ENCODE measurements at regions not wholly inside any gene's neighbourhood (a gene's known extent, or its start where the extent isn't known, plus 50 kb on each side); places are given as distances from the start of the nearest gene placed in this dataset.

DNA sequence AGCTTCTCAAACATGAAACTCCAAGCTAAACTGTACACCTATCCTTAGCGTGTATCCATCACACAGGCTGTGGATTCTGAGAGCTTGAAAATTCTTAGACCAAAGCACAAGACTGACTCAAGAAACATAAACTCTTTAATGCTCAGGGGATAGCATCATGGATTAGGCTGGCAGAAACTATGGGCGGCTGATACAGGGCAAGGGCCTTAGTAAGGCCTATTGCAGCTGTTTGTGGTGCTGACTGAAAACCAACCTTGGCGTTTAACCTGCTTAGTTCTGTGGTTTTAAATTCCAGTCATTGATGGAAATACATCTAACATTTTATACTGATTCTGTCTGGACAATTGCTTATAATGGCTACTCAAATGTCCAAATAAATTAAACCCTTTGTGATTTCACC, 183.7 kb downstream of the TLR4 start:
- H3K36me3 ChIP-seq (ENCODE audit: control insufficient read depth in 2 of 2, insufficient read depth in 2 of 2, low read length in 2 of 2) = no peaks in the 10 kb centered on the region
- H3K9ac ChIP-seq (ENCODE audit: low read length in 2 of 2) = no peak overlapping the region

DNA sequence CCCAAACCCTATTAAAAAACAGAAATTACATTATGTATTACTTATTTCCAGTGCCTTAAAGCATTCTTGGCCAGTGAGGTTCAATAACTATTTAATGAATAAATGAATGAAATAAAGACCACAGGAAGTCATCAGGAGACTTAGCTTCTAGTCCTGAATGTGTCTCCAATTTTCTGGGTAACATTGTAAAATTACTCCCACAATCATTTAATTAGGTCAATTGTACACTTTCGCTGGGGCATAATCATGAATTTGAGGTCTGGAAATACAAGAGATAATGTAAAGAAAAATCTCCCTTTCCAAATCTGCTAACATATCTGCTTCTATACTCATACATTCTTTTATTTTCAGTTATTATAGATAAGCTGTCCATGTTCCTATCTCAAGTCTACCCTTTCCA, 199.2 kb downstream of the TLR4 start:
- Histone ChIP-seq H3K27ac (ENCODE audit: low read length) (no peak overlapping the region), H3K9ac (ENCODE audit: low read length in 2 of 2) (no peak overlapping the region), H3K4me1 (ENCODE audit: control insufficient read depth, insufficient read depth, low read length) (no peaks in the 10 kb centered on the region), H3K36me3 (ENCODE audit: control insufficient read depth in 2 of 2, insufficient read depth in 2 of 2, low read length in 2 of 2) (no peaks in the 10 kb centered on the region), H3K27me3 (ENCODE audit: control insufficient read depth in 1 of 2, insufficient read depth in 2 of 2, low read length in 2 of 2) (no peaks in the 10 kb centered on the region), H3K9me3 (ENCODE audit: control insufficient read depth in 2 of 2, low read length in 2 of 2) (no peaks in the 10 kb centered on the region), H3K4me3 (ENCODE audit: low read length in 2 of 2) (no peak overlapping the region)

More for the DNA sequence above, 183.7 kb downstream of the TLR4 start:
- Histone ChIP-seq H3K27ac (ENCODE audit: low read length) (no peak overlapping the region), H3K9me3 (ENCODE audit: control insufficient read depth in 2 of 2, low read length in 2 of 2) (no peaks in the 10 kb centered on the region), H3K4me3 (ENCODE audit: low read length in 2 of 2) (no peak overlapping the region), H3K27me3 (ENCODE audit: control insufficient read depth in 1 of 2, insufficient read depth in 2 of 2, low read length in 2 of 2) (no peaks in the 10 kb centered on the region), H3K4me1 (ENCODE audit: control insufficient read depth, insufficient read depth, low read length) (no peaks in the 10 kb centered on the region)

DNA sequence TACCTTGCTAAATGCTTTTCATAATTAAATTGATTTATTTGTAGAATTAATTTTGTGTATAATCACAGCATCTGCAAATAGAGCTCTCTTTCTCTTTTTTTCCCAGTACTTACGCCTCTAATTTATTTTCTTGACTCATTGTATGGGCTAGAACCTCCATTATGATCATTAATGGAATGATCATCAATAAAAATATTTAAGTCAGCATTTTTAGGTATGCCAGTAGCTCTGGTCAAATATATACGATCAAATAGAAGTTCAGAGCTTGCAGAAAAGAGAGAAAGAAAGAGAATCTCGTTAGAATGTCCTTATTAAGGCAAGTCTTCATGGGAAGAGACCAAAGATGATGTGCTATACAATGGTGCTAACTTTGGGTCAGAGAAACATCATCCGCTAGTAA, 202.6 kb downstream of the TLR4 start:
- H3K4me3 ChIP-seq (ENCODE audit: low read length in 2 of 2) = no peak overlapping the region
- no peak overlapping the region for H3K9ac ChIP-seq (ENCODE audit: low read length in 2 of 2)
- no peaks in the 10 kb centered on the region for H3K4me1 ChIP-seq (ENCODE audit: control insufficient read depth, insufficient read depth, low read length)
- H3K36me3 ChIP-seq (ENCODE audit: control insufficient read depth in 2 of 2, insufficient read depth in 2 of 2, low read length in 2 of 2) = no peaks in the 10 kb centered on the region
- H3K27ac ChIP-seq (ENCODE audit: low read length) = no peak overlapping the region
- no peaks in the 10 kb centered on the region for H3K27me3 ChIP-seq (ENCODE audit: control insufficient read depth in 1 of 2, insufficient read depth in 2 of 2, low read length in 2 of 2)
- peaks cover 0 to 4% of the 10 kb centered on the region in 2 donors for H3K9me3 ChIP-seq (ENCODE audit: control insufficient read depth in 2 of 2, low read length in 2 of 2)

DNA sequence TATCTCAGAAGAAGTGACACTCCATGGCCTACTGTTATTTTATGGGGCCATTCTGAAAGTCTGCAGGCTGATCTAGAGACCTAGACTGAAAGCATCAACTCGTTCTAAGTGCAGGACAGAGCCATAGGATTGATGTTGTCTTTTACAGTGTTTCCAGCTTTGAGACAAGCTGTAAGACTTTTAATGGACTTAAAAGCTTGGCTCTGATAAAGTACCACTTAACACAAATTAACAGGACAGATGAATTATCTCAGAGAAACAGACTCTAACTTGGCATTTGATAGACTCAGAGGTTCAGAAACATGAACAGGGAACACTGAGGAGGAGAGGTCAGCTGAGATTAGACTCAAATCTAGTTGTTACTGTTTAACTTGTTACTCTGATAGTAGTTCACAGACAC, 203.2 kb downstream of the TLR4 start:
- H3K4me3 ChIP-seq (ENCODE audit: low read length in 2 of 2) = no peak overlapping the region
- H3K9me3 ChIP-seq (ENCODE audit: control insufficient read depth in 2 of 2, low read length in 2 of 2) = peaks cover 0 to 4% of the 10 kb centered on the region in 2 donors
- H3K27me3 ChIP-seq (ENCODE audit: control insufficient read depth in 1 of 2, insufficient read depth in 2 of 2, low read length in 2 of 2) = no peaks in the 10 kb centered on the region
- no peak overlapping the region for H3K27ac ChIP-seq (ENCODE audit: low read length)
- H3K36me3 ChIP-seq (ENCODE audit: control insufficient read depth in 2 of 2, insufficient read depth in 2 of 2, low read length in 2 of 2) = no peaks in the 10 kb centered on the region
- no peak overlapping the region for H3K9ac ChIP-seq (ENCODE audit: low read length in 2 of 2)
- H3K4me1 ChIP-seq (ENCODE audit: control insufficient read depth, insufficient read depth, low read length) = no peaks in the 10 kb centered on the region

DNA sequence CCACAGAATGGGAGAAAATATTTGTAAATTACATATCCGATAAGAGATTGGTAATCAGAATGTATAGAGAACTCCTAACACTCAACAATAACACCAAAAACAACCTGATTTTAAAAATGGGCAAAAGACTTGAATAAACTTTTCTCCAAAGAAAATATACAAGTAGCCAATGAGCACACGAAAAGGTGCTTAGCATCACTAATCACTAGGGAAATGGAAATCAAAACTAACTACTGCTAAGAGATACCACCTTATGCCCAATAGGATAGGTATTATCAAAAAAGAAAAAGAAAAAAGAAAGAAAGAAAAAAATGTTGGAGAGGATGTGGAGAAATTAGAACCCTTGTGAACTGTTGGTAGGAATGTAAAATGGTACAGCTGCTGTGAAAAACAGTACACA, 212.1 kb downstream of the TLR4 start:
- H3K9ac ChIP-seq (ENCODE audit: low read length in 2 of 2) = no peak overlapping the region
- H3K9me3 ChIP-seq (ENCODE audit: control insufficient read depth in 2 of 2, low read length in 2 of 2) = peaks cover 0 to 1% of the 10 kb centered on the region in 2 donors
- no peak overlapping the region for H3K4me3 ChIP-seq (ENCODE audit: low read length in 2 of 2)
- H3K27me3 ChIP-seq (ENCODE audit: control insufficient read depth in 1 of 2, insufficient read depth in 2 of 2, low read length in 2 of 2) = no peaks in the 10 kb centered on the region
- no peaks in the 10 kb centered on the region for H3K4me1 ChIP-seq (ENCODE audit: control insufficient read depth, insufficient read depth, low read length)
- H3K27ac ChIP-seq (ENCODE audit: low read length) = no peak overlapping the region
- no peaks in the 10 kb centered on the region for H3K36me3 ChIP-seq (ENCODE audit: control insufficient read depth in 2 of 2, insufficient read depth in 2 of 2, low read length in 2 of 2)

DNA sequence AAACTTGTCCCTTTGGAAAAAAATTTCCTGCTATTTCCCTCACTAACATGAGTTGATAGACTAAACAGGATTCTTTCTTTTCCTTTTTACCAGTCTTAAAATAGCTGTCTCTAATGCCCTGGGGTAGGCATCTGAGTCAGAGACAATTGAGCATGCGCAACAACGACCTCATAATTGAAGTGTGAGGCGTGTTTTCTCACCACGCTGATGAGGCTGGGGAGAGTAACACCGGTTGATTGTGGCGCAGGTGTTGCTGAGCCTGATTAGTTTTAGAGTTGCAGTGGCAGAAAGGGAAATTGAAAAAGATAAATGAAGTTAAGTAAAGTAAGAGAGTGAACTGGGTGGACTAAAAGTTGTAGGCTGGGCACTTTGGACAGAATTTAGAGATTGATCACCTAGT, 213.7 kb downstream of the TLR4 start:
- H3K4me1 ChIP-seq (ENCODE audit: control insufficient read depth, insufficient read depth, low read length) = no peaks in the 10 kb centered on the region

DNA sequence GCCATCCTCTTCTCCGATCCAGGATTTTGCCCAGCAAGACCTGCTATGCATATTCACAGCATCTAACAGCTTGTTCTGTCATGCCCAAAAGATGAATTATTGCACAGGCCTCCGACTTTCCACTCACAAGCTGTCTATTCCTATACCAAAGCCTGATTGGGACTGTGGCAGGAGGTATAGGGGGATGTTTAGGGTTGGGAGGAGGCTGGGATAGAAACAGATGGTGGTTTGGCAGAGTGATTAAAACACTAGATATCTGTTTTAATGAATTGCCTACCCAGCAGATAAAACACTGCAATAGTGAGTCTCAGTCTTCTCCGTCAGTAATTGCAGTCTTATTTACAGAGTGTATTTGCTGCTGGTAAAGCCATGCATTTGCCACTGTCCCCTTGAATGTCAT, 215.3 kb downstream of the TLR4 start:
- no peak overlapping the region for H3K4me3 ChIP-seq (ENCODE audit: low read length in 2 of 2)
- no peaks in the 10 kb centered on the region for H3K4me1 ChIP-seq (ENCODE audit: control insufficient read depth, insufficient read depth, low read length)
- no peak overlapping the region for H3K27ac ChIP-seq (ENCODE audit: low read length)
- H3K27me3 ChIP-seq (ENCODE audit: control insufficient read depth in 1 of 2, insufficient read depth in 2 of 2, low read length in 2 of 2) = no peaks in the 10 kb centered on the region
- H3K9me3 ChIP-seq (ENCODE audit: control insufficient read depth in 2 of 2, low read length in 2 of 2) = no peaks in the 10 kb centered on the region
- H3K36me3 ChIP-seq (ENCODE audit: control insufficient read depth in 2 of 2, insufficient read depth in 2 of 2, low read length in 2 of 2) = no peaks in the 10 kb centered on the region
- H3K9ac ChIP-seq (ENCODE audit: low read length in 2 of 2) = no peak overlapping the region

More for the DNA sequence above, 213.7 kb downstream of the TLR4 start:
- Histone ChIP-seq H3K9ac (ENCODE audit: low read length in 2 of 2) (no peak overlapping the region), H3K27ac (ENCODE audit: low read length) (no peak overlapping the region), H3K27me3 (ENCODE audit: control insufficient read depth in 1 of 2, insufficient read depth in 2 of 2, low read length in 2 of 2) (no peaks in the 10 kb centered on the region), H3K36me3 (ENCODE audit: control insufficient read depth in 2 of 2, insufficient read depth in 2 of 2, low read length in 2 of 2) (no peaks in the 10 kb centered on the region), H3K9me3 (ENCODE audit: control insufficient read depth in 2 of 2, low read length in 2 of 2) (no peaks in the 10 kb centered on the region), H3K4me3 (ENCODE audit: low read length in 2 of 2) (no peak overlapping the region)

DNA sequence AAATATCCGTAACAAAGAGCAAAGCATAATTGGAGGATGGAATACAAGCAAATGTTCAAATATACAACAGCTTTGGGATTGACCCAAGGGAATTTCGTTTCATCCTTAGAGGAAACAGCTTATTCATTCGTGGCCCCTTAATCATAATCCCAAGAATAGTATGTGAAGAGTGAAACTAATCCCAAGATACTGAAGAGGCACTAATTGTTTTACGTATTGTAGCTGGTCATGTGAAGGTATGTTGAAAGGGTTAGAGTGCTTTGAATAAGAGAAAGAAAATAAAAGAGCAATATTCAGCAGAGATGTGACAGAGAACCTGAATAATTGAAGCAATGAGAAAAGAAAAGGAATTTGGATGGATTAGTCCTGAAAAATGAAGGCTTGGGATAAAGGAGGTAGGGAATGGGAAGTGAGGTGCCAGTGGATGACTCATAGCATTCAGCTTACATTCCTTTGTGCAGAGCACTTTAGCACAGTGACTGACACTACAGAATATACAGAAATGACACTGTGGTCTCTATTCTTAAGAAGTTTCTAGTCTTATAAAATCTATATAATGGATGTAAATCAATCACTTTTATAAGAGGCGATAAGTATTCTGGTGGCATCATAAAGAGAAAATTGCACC, 221.9 kb downstream of the TLR4 start:
- Histone ChIP-seq H3K36me3 (ENCODE audit: control insufficient read depth in 2 of 2, insufficient read depth in 2 of 2, low read length in 2 of 2) (no peaks in the 10 kb centered on the region), H3K4me1 (ENCODE audit: control insufficient read depth, insufficient read depth, low read length) (no peaks in the 10 kb centered on the region)

DNA sequence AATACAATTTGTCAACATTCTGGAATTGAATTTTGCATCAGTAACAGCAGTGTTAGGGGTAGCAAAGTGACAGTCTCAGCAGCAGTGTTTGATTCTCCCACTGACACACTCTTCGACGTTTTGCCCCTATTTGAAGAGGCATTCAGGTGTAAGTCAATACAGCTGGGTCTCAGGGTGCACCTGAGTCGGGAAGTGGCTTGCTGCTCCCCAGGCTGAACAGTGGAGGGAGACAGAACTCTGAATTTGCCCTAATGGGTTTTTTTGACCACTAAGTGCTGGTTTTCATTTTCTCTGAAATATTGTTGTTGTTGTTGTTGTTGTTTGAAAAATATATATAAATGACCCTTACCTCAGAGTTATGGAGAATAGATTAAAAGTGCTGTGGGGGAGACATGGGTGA, 223.2 kb downstream of the TLR4 start:
- Histone ChIP-seq H3K9ac (ENCODE audit: low read length in 2 of 2) (no peak overlapping the region), H3K4me3 (ENCODE audit: low read length in 2 of 2) (no peak overlapping the region), H3K36me3 (ENCODE audit: control insufficient read depth in 2 of 2, insufficient read depth in 2 of 2, low read length in 2 of 2) (no peaks in the 10 kb centered on the region), H3K4me1 (ENCODE audit: control insufficient read depth, insufficient read depth, low read length) (no peaks in the 10 kb centered on the region), H3K27me3 (ENCODE audit: control insufficient read depth in 1 of 2, insufficient read depth in 2 of 2, low read length in 2 of 2) (no peaks in the 10 kb centered on the region), H3K27ac (ENCODE audit: low read length) (no peak overlapping the region), H3K9me3 (ENCODE audit: control insufficient read depth in 2 of 2, low read length in 2 of 2) (no peaks in the 10 kb centered on the region)

More for the DNA sequence above, 221.9 kb downstream of the TLR4 start:
- Histone ChIP-seq H3K4me3 (ENCODE audit: low read length in 2 of 2) (no peak overlapping the region), H3K9me3 (ENCODE audit: control insufficient read depth in 2 of 2, low read length in 2 of 2) (no peaks in the 10 kb centered on the region), H3K27ac (ENCODE audit: low read length) (no peak overlapping the region), H3K27me3 (ENCODE audit: control insufficient read depth in 1 of 2, insufficient read depth in 2 of 2, low read length in 2 of 2) (no peaks in the 10 kb centered on the region), H3K9ac (ENCODE audit: low read length in 2 of 2) (no peak overlapping the region)

DNA sequence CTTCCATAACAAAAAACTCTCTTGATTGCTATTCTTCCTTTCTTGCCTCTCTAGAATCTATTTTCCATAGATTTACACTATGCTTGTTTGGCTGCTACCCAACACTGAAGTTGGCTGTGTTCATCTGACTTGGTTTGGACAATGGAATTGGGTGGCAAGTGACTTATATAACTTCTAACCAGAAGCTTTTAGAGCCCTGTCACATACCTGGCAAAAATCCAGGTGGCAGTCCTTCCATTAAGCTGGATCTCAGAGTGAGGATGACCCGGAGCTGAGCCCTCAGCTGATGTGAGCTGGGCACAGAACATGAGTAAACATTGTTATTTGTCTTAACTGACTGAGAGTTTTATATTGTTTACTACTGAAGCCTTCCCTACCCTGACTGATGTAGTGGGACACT, 225.7 kb downstream of the TLR4 start:
- Histone ChIP-seq H3K9ac (ENCODE audit: low read length in 2 of 2) (no peak overlapping the region), H3K9me3 (ENCODE audit: control insufficient read depth in 2 of 2, low read length in 2 of 2) (no peaks in the 10 kb centered on the region), H3K27ac (ENCODE audit: low read length) (no peak overlapping the region), H3K27me3 (ENCODE audit: control insufficient read depth in 1 of 2, insufficient read depth in 2 of 2, low read length in 2 of 2) (no peaks in the 10 kb centered on the region), H3K36me3 (ENCODE audit: control insufficient read depth in 2 of 2, insufficient read depth in 2 of 2, low read length in 2 of 2) (no peaks in the 10 kb centered on the region), H3K4me3 (ENCODE audit: low read length in 2 of 2) (no peak overlapping the region), H3K4me1 (ENCODE audit: control insufficient read depth, insufficient read depth, low read length) (no peaks in the 10 kb centered on the region)

DNA sequence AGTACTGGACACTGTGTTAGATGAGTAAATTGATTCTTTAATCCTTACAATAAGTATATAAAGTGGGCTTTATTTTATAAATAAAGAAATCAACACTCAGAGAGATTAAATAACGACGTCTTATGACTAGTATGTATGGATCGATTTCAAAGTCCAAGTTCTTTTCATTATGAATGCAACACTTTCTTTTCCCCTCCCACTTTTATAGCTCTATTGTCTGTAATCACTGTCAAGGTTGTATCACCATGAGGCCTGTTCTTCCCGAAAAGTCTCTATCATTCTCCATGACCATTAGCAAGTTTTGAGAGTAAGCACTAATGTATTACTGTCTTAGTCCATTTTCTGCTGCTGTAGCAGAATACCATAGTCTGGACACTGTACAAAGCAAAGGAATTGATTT, 228.4 kb downstream of the TLR4 start:
- no peaks in the 10 kb centered on the region for H3K27me3 ChIP-seq (ENCODE audit: control insufficient read depth in 1 of 2, insufficient read depth in 2 of 2, low read length in 2 of 2)
- no peaks in the 10 kb centered on the region for H3K9me3 ChIP-seq (ENCODE audit: control insufficient read depth in 2 of 2, low read length in 2 of 2)
- no peaks in the 10 kb centered on the region for H3K4me1 ChIP-seq (ENCODE audit: control insufficient read depth, insufficient read depth, low read length)
- no peaks in the 10 kb centered on the region for H3K36me3 ChIP-seq (ENCODE audit: control insufficient read depth in 2 of 2, insufficient read depth in 2 of 2, low read length in 2 of 2)
- no peak overlapping the region for H3K9ac ChIP-seq (ENCODE audit: low read length in 2 of 2)
- no peak overlapping the region for H3K27ac ChIP-seq (ENCODE audit: low read length)
- no peak overlapping the region for H3K4me3 ChIP-seq (ENCODE audit: low read length in 2 of 2)

Measured in stomach smooth muscle (tissue), 2 donors.